Panc1 (cell line): ENCODE measurements at regions not wholly inside any gene's neighbourhood (a gene's known extent, or its start where the extent isn't known, plus 50 kb on each side); places are given as distances from the start of the nearest gene placed in this dataset.
"Not testable (repeated sequence)": the region's sequence is repeated elsewhere in the genome, so short reads cannot be mapped to it uniquely, and the experiment has no call there.

ENCODE experiments used
- ATAC-seq: fragments of 200-7000 bp; cut with Tn5 transposase; 2 replicates; pipeline ENCODE4 v1.9.1; 2020; ENCODE audit warnings: mild to moderate bottlenecking, moderate library complexity
- BruUV-seq: library from RNA; stranded (reverse); fragments of 400-500 nt; replicated peaks from 2 replicates; lab custom pipeline; 2021; lab: Mats Ljungman, UMichigan
- CTCF ChIA-PET: fragments of 300-600 bp; sonication (Branson Sonifier 250); formaldehyde crosslinking; loops from one replicate; lab custom pipeline; 2022; ENCODE audit warnings: antibody characterized with exemption; lab: Charles Lee
- POLR2A ChIA-PET: fragments of 300-600 bp; sonication (Branson Sonifier 250); formaldehyde crosslinking; loops from one replicate; lab custom pipeline; 2022; ENCODE audit warnings: antibody characterized with exemption; lab: Charles Lee
- DNase-seq: peaks from one replicate; pipeline ENCODE4 v3.0.0-alpha.2; 2010; ENCODE audit warnings: low read depth, low spot score
- H3K27ac ChIP-seq: 2 replicates; pipeline ENCODE4 v1.5.1; 2011; ENCODE audit warnings: mild to moderate bottlenecking, low read length, inconsistent platforms
- H3K27me3 ChIP-seq: fragments of 200-500 bp; sonication (Bioruptor generic); 2 replicates; pipeline ENCODE4 v1.6.0; 2014; ENCODE audit warnings: low read length, inconsistent platforms; ENCODE audit not compliant: control insufficient read depth, insufficient read depth
- H3K36me3 ChIP-seq: fragments of 200-500 bp; sonication (Bioruptor generic); 2 replicates; pipeline ENCODE4 v1.5.1; 2014; ENCODE audit warnings: inconsistent platforms, mild to moderate bottlenecking, low read length, moderate library complexity; ENCODE audit not compliant: control insufficient read depth, insufficient read depth
- H3K4me1 ChIP-seq: 2 replicates; pipeline ENCODE4 v1.5.1; 2011; ENCODE audit warnings: inconsistent platforms, mild to moderate bottlenecking, low read length, moderate library complexity; ENCODE audit not compliant: control insufficient read depth, insufficient read depth
- H3K4me3 ChIP-seq, 2 experiments: 2 replicates each; pipeline ENCODE4 v1.5.1; 2011 to 2012; ENCODE audit warnings: low read depth in 2 of 2, low read length in 2 of 2, mild to moderate bottlenecking in 2 of 2, inconsistent platforms in 1 of 2, moderate library complexity in 1 of 2
- H3K9me3 ChIP-seq: fragments of 200-500 bp; sonication (Bioruptor generic); 2 replicates; pipeline ENCODE4 v1.5.1; 2014; ENCODE audit warnings: low read depth, mild to moderate bottlenecking, inconsistent platforms, low read length, moderate library complexity; ENCODE audit not compliant: control insufficient read depth, insufficient read depth
- POLR2AphosphoS5 ChIP-seq: IDR thresholded peaks from 2 replicates; pipeline ENCODE4 v1.6.1; 2012; ENCODE audit warnings: mild to moderate bottlenecking, low read depth, low read length, moderate library complexity
- TCF7L2 ChIP-seq: IDR thresholded peaks from 2 replicates; pipeline ENCODE4 v1.6.1; 2011; ENCODE audit warnings: mild to moderate bottlenecking, low read depth, low read length, inconsistent platforms
- in situ Hi-C: cut with HindIII; loops from 2 replicates; pipeline ENCODE4 v1.10.0; 2016; ENCODE audit warnings: low sequenced_read_pairs, low pct_unique_long_range_greater_than_20kb
- intact Hi-C: fragments of 100-400 bp; cut with micrococcal nuclease; formaldehyde crosslinking; loops from one replicate; pipeline ENCODE4 v1.10.0; 2022; ENCODE audit not compliant: unreplicated experiment
- TF ChIP-seq, protein P1 (sequence below), 2 experiments: IDR thresholded peaks; 2 replicates each; pipeline ENCODE4 v1.6.1; 2011 to 2012; ENCODE audit warnings: low read depth in 2 of 2, control low read depth in 1 of 2, low read length in 1 of 2, mild to moderate bottlenecking in 1 of 2, moderate library complexity in 1 of 2; ENCODE audit not compliant: insufficient read depth in 1 of 2
- TF ChIP-seq, protein P2 (sequence below): fragments of 450-650 bp; IDR thresholded peaks from 2 replicates; pipeline ENCODE4 v1.5.1; 2017; ENCODE audit warnings: mild to moderate bottlenecking

DNA sequence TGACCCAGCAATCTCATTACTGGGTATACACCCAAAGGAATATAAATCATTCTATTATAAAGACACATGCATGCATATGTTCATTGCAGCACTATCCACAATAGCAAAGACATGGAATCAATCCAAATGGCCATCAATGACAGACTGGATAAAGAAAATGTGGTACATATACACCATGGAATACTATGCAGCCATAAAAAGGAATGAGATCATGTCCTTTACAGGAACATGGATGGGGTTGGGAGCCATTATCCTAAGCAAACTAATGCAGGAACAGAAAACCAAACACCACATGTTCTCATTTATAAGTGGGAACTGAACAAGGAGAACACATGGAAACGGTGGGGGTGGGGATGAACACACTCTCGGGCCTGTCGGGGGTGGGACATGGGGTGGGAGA is 129.2 kb upstream of the STK26 start:
- H3K4me3 ChIP-seq, in situ Hi-C loops, H3K27ac ChIP-seq, H3K27me3 ChIP-seq, BruUV-seq, ATAC-seq, H3K4me1 ChIP-seq, intact Hi-C loops, H3K9me3 ChIP-seq, CTCF ChIA-PET, H3K36me3 ChIP-seq, POLR2A ChIA-PET, DNase-seq: not testable (repeated sequence)

DNA sequence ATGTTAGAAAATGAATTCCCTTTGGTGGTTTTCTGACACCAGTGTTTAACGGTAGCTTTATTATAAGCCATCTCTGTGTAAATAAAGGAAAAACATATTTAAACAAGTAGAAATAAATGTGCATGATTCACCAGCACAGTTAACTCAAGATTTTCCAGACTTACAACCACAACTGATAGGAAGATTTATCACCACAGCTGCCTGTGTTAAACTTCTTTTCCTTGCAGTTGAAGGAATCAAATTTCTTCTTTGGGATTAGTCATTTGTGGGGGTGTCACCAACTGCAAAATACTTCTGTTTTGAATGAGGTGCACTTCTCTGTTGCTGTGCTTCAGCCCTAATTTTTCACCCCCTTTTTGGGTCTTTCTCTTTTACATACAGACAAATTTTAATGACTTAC is 128.1 kb upstream of the STK26 start:
- no peaks in the 10 kb centered on the region for H3K4me1 ChIP-seq
- peaks cover 3% of the 10 kb centered on the region; the same call in 1 of the 2 replicates for H3K27me3 ChIP-seq
- H3K27ac ChIP-seq, result no peak overlapping the region
- in situ Hi-C loops, result no loop called here
- ChIA-PET CTCF (no interaction called here), POLR2A (no interaction called here)
- no peaks in the 10 kb centered on the region for H3K36me3 ChIP-seq
- BruUV-seq, result no TSS peak
- DNase-seq, result no peak
- intact Hi-C loops, result no loop called here
- H3K4me3 ChIP-seq, result no peak overlapping the region
- 0 out of 2 replicates have a peak, but pooled peaks have one; percentile 34 for ATAC-seq
- H3K9me3 ChIP-seq, result no peaks in the 10 kb centered on the region
- TF ChIP-seq POLR2AphosphoS5, result no peak
- TF ChIP-seq, protein P1, sequence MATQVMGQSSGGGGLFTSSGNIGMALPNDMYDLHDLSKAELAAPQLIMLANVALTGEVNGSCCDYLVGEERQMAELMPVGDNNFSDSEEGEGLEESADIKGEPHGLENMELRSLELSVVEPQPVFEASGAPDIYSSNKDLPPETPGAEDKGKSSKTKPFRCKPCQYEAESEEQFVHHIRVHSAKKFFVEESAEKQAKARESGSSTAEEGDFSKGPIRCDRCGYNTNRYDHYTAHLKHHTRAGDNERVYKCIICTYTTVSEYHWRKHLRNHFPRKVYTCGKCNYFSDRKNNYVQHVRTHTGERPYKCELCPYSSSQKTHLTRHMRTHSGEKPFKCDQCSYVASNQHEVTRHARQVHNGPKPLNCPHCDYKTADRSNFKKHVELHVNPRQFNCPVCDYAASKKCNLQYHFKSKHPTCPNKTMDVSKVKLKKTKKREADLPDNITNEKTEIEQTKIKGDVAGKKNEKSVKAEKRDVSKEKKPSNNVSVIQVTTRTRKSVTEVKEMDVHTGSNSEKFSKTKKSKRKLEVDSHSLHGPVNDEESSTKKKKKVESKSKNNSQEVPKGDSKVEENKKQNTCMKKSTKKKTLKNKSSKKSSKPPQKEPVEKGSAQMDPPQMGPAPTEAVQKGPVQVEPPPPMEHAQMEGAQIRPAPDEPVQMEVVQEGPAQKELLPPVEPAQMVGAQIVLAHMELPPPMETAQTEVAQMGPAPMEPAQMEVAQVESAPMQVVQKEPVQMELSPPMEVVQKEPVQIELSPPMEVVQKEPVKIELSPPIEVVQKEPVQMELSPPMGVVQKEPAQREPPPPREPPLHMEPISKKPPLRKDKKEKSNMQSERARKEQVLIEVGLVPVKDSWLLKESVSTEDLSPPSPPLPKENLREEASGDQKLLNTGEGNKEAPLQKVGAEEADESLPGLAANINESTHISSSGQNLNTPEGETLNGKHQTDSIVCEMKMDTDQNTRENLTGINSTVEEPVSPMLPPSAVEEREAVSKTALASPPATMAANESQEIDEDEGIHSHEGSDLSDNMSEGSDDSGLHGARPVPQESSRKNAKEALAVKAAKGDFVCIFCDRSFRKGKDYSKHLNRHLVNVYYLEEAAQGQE (IDR thresholded peaks at IDR 0.05; ENCODE audit: insufficient read depth in 1 of 2, low read depth in 2 of 2, low read length in 1 of 2), result no peak

DNA sequence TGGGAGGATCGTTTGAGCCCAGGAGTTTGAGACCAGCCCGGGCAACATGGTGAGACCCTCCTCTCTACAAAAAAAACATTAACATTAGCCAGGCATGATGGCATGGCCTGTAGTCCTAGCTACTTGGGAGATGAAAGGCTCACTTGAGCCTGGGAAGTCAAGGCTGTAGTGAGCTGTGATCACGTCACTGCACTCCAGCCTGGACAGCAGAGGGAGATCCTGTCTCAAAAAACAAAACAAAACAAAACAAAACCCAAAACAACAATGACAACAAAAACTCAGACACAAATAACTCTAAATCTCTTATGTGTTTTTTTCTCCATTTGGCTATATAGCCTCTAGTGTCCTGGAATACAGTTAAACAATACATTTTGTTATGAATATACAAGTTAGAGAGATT is 127.3 kb upstream of the STK26 start:
- in situ Hi-C loops, result no loop called here
- ChIA-PET CTCF (no interaction called here), POLR2A (no interaction called here)
- Histone ChIP-seq H3K36me3 (no peaks in the 10 kb centered on the region), H3K9me3 (no peaks in the 10 kb centered on the region), H3K27me3 (peaks cover 3% of the 10 kb centered on the region; the same call in 1 of the 2 replicates), H3K4me1 (no peaks in the 10 kb centered on the region), H3K4me3 (no peak overlapping the region), H3K27ac (no peak overlapping the region)
- ATAC-seq, result no peak
- BruUV-seq, result no TSS peak
- no peak for TF ChIP-seq POLR2AphosphoS5
- no peak for TF ChIP-seq TCF7L2
- TF ChIP-seq, protein P2, sequence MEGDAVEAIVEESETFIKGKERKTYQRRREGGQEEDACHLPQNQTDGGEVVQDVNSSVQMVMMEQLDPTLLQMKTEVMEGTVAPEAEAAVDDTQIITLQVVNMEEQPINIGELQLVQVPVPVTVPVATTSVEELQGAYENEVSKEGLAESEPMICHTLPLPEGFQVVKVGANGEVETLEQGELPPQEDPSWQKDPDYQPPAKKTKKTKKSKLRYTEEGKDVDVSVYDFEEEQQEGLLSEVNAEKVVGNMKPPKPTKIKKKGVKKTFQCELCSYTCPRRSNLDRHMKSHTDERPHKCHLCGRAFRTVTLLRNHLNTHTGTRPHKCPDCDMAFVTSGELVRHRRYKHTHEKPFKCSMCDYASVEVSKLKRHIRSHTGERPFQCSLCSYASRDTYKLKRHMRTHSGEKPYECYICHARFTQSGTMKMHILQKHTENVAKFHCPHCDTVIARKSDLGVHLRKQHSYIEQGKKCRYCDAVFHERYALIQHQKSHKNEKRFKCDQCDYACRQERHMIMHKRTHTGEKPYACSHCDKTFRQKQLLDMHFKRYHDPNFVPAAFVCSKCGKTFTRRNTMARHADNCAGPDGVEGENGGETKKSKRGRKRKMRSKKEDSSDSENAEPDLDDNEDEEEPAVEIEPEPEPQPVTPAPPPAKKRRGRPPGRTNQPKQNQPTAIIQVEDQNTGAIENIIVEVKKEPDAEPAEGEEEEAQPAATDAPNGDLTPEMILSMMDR, result peak; percentile 8; the same call in 1 of the 2 replicates
- intact Hi-C loops, result no loop called here
- no peak for DNase-seq
